Prostate gland (tissue), 2 donors: ENCODE measurements at regions not wholly inside any gene's neighbourhood (a gene's known extent, or its start where the extent isn't known, plus 50 kb on each side); places are given as distances from the start of the nearest gene placed in this dataset.

Experiments
- POLR2AphosphoS5 ChIP-seq: sonication (generic); formaldehyde crosslinking; IDR thresholded peaks from one replicate; pipeline ENCODE4 v1.6.1; 2017; ENCODE audit warnings: antibody characterized with exemption
- TF ChIP-seq, protein P1 (sequence below), 4 experiments: fragments of 200-600 bp in 2 of 4; fragments of 450-650 bp in 2 of 4; sonication (generic) in 2 of 4; IDR thresholded peaks; 1 replicate in 3 of 4; 2 replicates in 1 of 4; pipeline ENCODE4 v1.5.1; 2016 to 2019; ENCODE audit warnings: antibody characterized with exemption in 4 of 4, mild to moderate bottlenecking in 2 of 4, moderate library complexity in 2 of 4

DNA sequence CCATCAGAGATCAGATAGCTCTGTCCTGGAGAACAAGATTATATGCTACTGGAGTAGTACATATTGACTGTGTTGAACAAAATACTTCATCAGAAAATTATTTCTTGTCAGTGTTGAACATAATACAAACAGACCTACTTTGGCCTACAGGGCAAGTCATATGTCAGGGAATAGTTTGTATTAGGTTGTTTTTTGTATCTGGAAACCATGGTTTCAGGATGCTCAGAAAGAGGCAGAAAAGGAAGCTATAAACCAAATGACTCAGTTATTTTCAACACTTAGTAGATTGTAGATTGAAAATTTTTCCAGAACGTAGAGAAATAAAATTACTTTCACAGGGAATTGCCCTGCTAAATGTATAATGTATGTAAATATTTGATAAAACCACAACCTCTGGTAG lies 198.4 kb downstream of the CYB561 start:
- TF ChIP-seq, protein P1, sequence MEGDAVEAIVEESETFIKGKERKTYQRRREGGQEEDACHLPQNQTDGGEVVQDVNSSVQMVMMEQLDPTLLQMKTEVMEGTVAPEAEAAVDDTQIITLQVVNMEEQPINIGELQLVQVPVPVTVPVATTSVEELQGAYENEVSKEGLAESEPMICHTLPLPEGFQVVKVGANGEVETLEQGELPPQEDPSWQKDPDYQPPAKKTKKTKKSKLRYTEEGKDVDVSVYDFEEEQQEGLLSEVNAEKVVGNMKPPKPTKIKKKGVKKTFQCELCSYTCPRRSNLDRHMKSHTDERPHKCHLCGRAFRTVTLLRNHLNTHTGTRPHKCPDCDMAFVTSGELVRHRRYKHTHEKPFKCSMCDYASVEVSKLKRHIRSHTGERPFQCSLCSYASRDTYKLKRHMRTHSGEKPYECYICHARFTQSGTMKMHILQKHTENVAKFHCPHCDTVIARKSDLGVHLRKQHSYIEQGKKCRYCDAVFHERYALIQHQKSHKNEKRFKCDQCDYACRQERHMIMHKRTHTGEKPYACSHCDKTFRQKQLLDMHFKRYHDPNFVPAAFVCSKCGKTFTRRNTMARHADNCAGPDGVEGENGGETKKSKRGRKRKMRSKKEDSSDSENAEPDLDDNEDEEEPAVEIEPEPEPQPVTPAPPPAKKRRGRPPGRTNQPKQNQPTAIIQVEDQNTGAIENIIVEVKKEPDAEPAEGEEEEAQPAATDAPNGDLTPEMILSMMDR (IDR thresholded peaks at IDR 0.05) = no peak
- no peak for TF ChIP-seq POLR2AphosphoS5
